ENCODE measurements at regions not wholly inside any gene's neighbourhood (a gene's known extent, or its start where the extent isn't known, plus 50 kb on each side); places are given as distances from the start of the nearest gene placed in this dataset.

- Histone ChIP-seq H3K4me2 (ENCODE audit: low read depth, low read length, poor library complexity, severe bottlenecking) (no peak overlapping the region), H3F3A (ENCODE audit: insufficient read depth) (no peaks in the 10 kb centered on the region), H2AFZ (ENCODE audit: low read depth, low read length, severe bottlenecking) (no peak overlapping the region), H3K27ac (ENCODE audit: low read depth, low read length) (no peak overlapping the region), H4K20me1 (ENCODE audit: low read depth, low read length) (no peaks in the 10 kb centered on the region), H3K27me3 (ENCODE audit: low read length) (no peaks in the 10 kb centered on the region), H3K79me2 (ENCODE audit: insufficient read depth, low read length) (no peaks in the 10 kb centered on the region), H3K9me3 (ENCODE audit: insufficient read depth, low read length) (peaks cover 7% of the 10 kb centered on the region; the same call in 1 of the 2 replicates), H3K9me2 (replicated peaks; ENCODE audit: insufficient read depth, low read length) (no peaks in the 10 kb centered on the region), H3K9ac (ENCODE audit: low read length) (no peak overlapping the region), H3K36me3 (ENCODE audit: low read length) (no peaks in the 10 kb centered on the region), H3K4me3 (ENCODE audit: insufficient read depth, low read length, poor library complexity, severe bottlenecking) (no peak overlapping the region)
- no peak for TF ChIP-seq CTCF (IDR thresholded peaks at IDR 0.05; ENCODE audit: insufficient read depth, low read length, poor library complexity, severe bottlenecking)
- TF ChIP-seq EZH2phosphoT487 (conservative IDR thresholded peaks at IDR 0.05; ENCODE audit: low read length) = no peak
Measured at GRCh38 chr9:102550266-102550665, 444.9 kb upstream of the CYLC2 start.

GRCh38 chr9:102534031-102534430, 461.1 kb upstream of the CYLC2 start:
- Histone ChIP-seq H2AFZ (ENCODE audit: low read depth, low read length, severe bottlenecking) (no peak overlapping the region), H3K9ac (ENCODE audit: low read length) (no peak overlapping the region), H3K27ac (ENCODE audit: low read depth, low read length) (no peak overlapping the region)

GRCh38 chr9:102521097-102521755, 473.9 kb upstream of the CYLC2 start:
- Histone ChIP-seq H3K9me3 (ENCODE audit: insufficient read depth, low read length) (no peaks in the 10 kb centered on the region), H3K9ac (ENCODE audit: low read length) (no peak overlapping the region)
- no peak for TF ChIP-seq CTCF (IDR thresholded peaks at IDR 0.05; ENCODE audit: insufficient read depth, low read length, poor library complexity, severe bottlenecking)
- TF ChIP-seq EZH2phosphoT487 (conservative IDR thresholded peaks at IDR 0.05; ENCODE audit: low read length) = no peak

More at GRCh38 chr9:102534031-102534430, 461.1 kb upstream of the CYLC2 start:
- no peaks in the 10 kb centered on the region for H3K36me3 ChIP-seq (ENCODE audit: low read length)
- H3K9me3 ChIP-seq (ENCODE audit: insufficient read depth, low read length) = no peaks in the 10 kb centered on the region
- H3K9me2 ChIP-seq (replicated peaks; ENCODE audit: insufficient read depth, low read length) = no peaks in the 10 kb centered on the region
- H3K4me2 ChIP-seq (ENCODE audit: low read depth, low read length, poor library complexity, severe bottlenecking) = no peak overlapping the region
- H3F3A ChIP-seq (ENCODE audit: insufficient read depth) = no peaks in the 10 kb centered on the region
- H4K20me1 ChIP-seq (ENCODE audit: low read depth, low read length) = no peaks in the 10 kb centered on the region
- TF ChIP-seq CTCF (IDR thresholded peaks at IDR 0.05; ENCODE audit: insufficient read depth, low read length, poor library complexity, severe bottlenecking) = no peak
- TF ChIP-seq EZH2phosphoT487 (conservative IDR thresholded peaks at IDR 0.05; ENCODE audit: low read length) = no peak
- H3K27me3 ChIP-seq (ENCODE audit: low read length) = no peaks in the 10 kb centered on the region
- H3K79me2 ChIP-seq (ENCODE audit: insufficient read depth, low read length) = no peaks in the 10 kb centered on the region
- H3K4me3 ChIP-seq (ENCODE audit: insufficient read depth, low read length, poor library complexity, severe bottlenecking) = no peak overlapping the region

More at GRCh38 chr9:102521097-102521755, 473.9 kb upstream of the CYLC2 start:
- Histone ChIP-seq H3K36me3 (ENCODE audit: low read length) (no peaks in the 10 kb centered on the region), H3K9me2 (replicated peaks; ENCODE audit: insufficient read depth, low read length) (no peaks in the 10 kb centered on the region), H3K4me3 (ENCODE audit: insufficient read depth, low read length, poor library complexity, severe bottlenecking) (no peak overlapping the region), H3K4me2 (ENCODE audit: low read depth, low read length, poor library complexity, severe bottlenecking) (no peak overlapping the region), H3K79me2 (ENCODE audit: insufficient read depth, low read length) (no peaks in the 10 kb centered on the region), H3K27me3 (ENCODE audit: low read length) (no peaks in the 10 kb centered on the region), H2AFZ (ENCODE audit: low read depth, low read length, severe bottlenecking) (no peak overlapping the region), H3F3A (ENCODE audit: insufficient read depth) (no peaks in the 10 kb centered on the region), H4K20me1 (ENCODE audit: low read depth, low read length) (0 out of 2 replicates have a peak, but pooled peaks cover 3% of the 10 kb centered on the region), H3K27ac (ENCODE audit: low read depth, low read length) (no peak overlapping the region)
